H1 (cell line): ENCODE measurements at regions not wholly inside any gene's neighbourhood (a gene's known extent, or its start where the extent isn't known, plus 50 kb on each side); places are given as distances from the start of the nearest gene placed in this dataset.

Experiments
- BACH1 ChIP-seq: IDR thresholded peaks from 2 replicates; pipeline ENCODE4 v1.6.1; 2012; ENCODE audit warnings: low read length, improper control_type of control experiment
- POLR2AphosphoS5 ChIP-seq: IDR thresholded peaks from 2 replicates; pipeline ENCODE4 v1.6.1; 2011; ENCODE audit warnings: low read depth, low read length
- SAP30 ChIP-seq: fragments of 300-600 bp; sonication (generic); IDR thresholded peaks from 2 replicates; pipeline ENCODE4 v1.7.1; 2012; ENCODE audit warnings: low read length, moderate library complexity, mild to moderate bottlenecking, inconsistent platforms; ENCODE audit not compliant: insufficient read depth, insufficient replicate concordance
- ZNF274 ChIP-seq: IDR thresholded peaks from 2 replicates; pipeline ENCODE4 v1.7.0; 2012; ENCODE audit warnings: low read length, borderline replicate concordance; ENCODE audit errors: extremely low read depth

GRCh38 chr4:181168011-181168805 lies 1075.0 kb upstream of the TENM3 start (continued):
- TF ChIP-seq BACH1 (no peak), ZNF274 (no peak), POLR2AphosphoS5 (no peak), SAP30 (no peak)
